Osteoblast (primary cell): ENCODE measurements at regions not wholly inside any gene's neighbourhood (a gene's known extent, or its start where the extent isn't known, plus 50 kb on each side); places are given as distances from the start of the nearest gene placed in this dataset.

Experiments used
- DNase-seq: peaks from one replicate; pipeline ENCODE4 v3.0.0; 2011; ENCODE audit warnings: low spot score, mixed read lengths; ENCODE audit not compliant: insufficient read length; ENCODE audit errors: missing footprints
- H2AFZ ChIP-seq: 2 replicates; pipeline ENCODE4 v1.6.0; 2011; ENCODE audit warnings: mild to moderate bottlenecking, low read length
- H3K27ac ChIP-seq: 2 replicates; pipeline ENCODE4 v1.5.1; 2011; ENCODE audit warnings: mild to moderate bottlenecking, low read depth, low read length, moderate library complexity
- H3K27me3 ChIP-seq: 2 replicates; pipeline ENCODE4 v1.6.0; 2012; ENCODE audit warnings: mild to moderate bottlenecking, control low read depth, inconsistent platforms, low read length, moderate library complexity; ENCODE audit not compliant: insufficient read depth
- H3K36me3 ChIP-seq: 2 replicates; pipeline ENCODE4 v1.5.1; 2011; ENCODE audit warnings: mild to moderate bottlenecking, low read length, control low read depth, moderate library complexity; ENCODE audit not compliant: insufficient read depth
- H3K4me1 ChIP-seq: 2 replicates; pipeline ENCODE4 v1.5.1; 2011; ENCODE audit warnings: mild to moderate bottlenecking, low read length, control low read depth, moderate library complexity; ENCODE audit not compliant: insufficient read depth
- H3K4me2 ChIP-seq: 2 replicates; pipeline ENCODE4 v1.6.0; 2011; ENCODE audit warnings: mild to moderate bottlenecking, low read length; ENCODE audit not compliant: insufficient read depth
- H3K4me3 ChIP-seq: fragments of 200-600 bp; sonication (generic); 3 replicates; pipeline ENCODE4 v1.5.1; 2012; ENCODE audit warnings: mild to moderate bottlenecking, low read length, inconsistent platforms; ENCODE audit not compliant: insufficient read depth
- H3K79me2 ChIP-seq: 2 replicates; pipeline ENCODE4 v1.6.0; 2012; ENCODE audit warnings: mild to moderate bottlenecking, low read length, control low read depth, inconsistent platforms; ENCODE audit not compliant: insufficient read depth
- H3K9me3 ChIP-seq: 2 replicates; pipeline ENCODE4 v1.5.1; 2011; ENCODE audit warnings: low read depth, low read length, control low read depth
- H4K20me1 ChIP-seq: 2 replicates; pipeline ENCODE4 v1.6.0; 2012; ENCODE audit warnings: mild to moderate bottlenecking, low read length, control low read depth; ENCODE audit not compliant: insufficient read depth
- CTCF ChIP-seq: IDR thresholded peaks from 2 replicates; pipeline ENCODE4 v1.5.1; 2011; ENCODE audit warnings: mild to moderate bottlenecking, low read depth, low read length, moderate library complexity; ENCODE audit errors: extremely low read depth

GRCh38 chr1:91592716-91593477 is 92.2 kb downstream of the CDC7 start:
- Histone ChIP-seq H2AFZ (no peak overlapping the region), H4K20me1 (no peaks in the 10 kb centered on the region), H3K4me1 (no peaks in the 10 kb centered on the region), H3K27me3 (no peaks in the 10 kb centered on the region), H3K4me2 (no peak overlapping the region), H3K27ac (no peak overlapping the region), H3K9me3 (no peaks in the 10 kb centered on the region), H3K4me3 (no peak overlapping the region), H3K36me3 (no peaks in the 10 kb centered on the region), H3K79me2 (no peaks in the 10 kb centered on the region)
- DNase-seq = no peak
- TF ChIP-seq CTCF = no peak

- Histone ChIP-seq H3K36me3 (no peaks in the 10 kb centered on the region), H3K27me3 (no peaks in the 10 kb centered on the region), H4K20me1 (no peaks in the 10 kb centered on the region), H3K27ac (no peak overlapping the region), H3K79me2 (no peaks in the 10 kb centered on the region), H2AFZ (no peak overlapping the region), H3K9me3 (no peaks in the 10 kb centered on the region), H3K4me1 (no peaks in the 10 kb centered on the region), H3K4me2 (no peak overlapping the region), H3K4me3 (no peak overlapping the region)
- no peak for DNase-seq
- TF ChIP-seq CTCF = no peak
These were observed 93.9 kb downstream of the CDC7 start for GRCh38 chr1:91594383-91595055.

GRCh38 chr1:91596474-91596873 is 95.8 kb downstream of the CDC7 start:
- H4K20me1 ChIP-seq = no peaks in the 10 kb centered on the region
- H3K4me2 ChIP-seq = no peak overlapping the region
- no peak overlapping the region for H3K27ac ChIP-seq
- no peaks in the 10 kb centered on the region for H3K27me3 ChIP-seq
- no peak for DNase-seq
- no peak overlapping the region for H3K4me3 ChIP-seq
- no peaks in the 10 kb centered on the region for H3K79me2 ChIP-seq
- no peaks in the 10 kb centered on the region for H3K4me1 ChIP-seq
- H3K36me3 ChIP-seq = no peaks in the 10 kb centered on the region
- no peak overlapping the region for H2AFZ ChIP-seq
- no peak for TF ChIP-seq CTCF
- H3K9me3 ChIP-seq = no peaks in the 10 kb centered on the region

- Histone ChIP-seq H2AFZ (no peak overlapping the region), H3K4me3 (no peak overlapping the region), H3K36me3 (no peaks in the 10 kb centered on the region), H3K79me2 (no peaks in the 10 kb centered on the region), H3K9me3 (no peaks in the 10 kb centered on the region), H3K4me1 (no peaks in the 10 kb centered on the region), H3K27me3 (no peaks in the 10 kb centered on the region), H3K4me2 (no peak overlapping the region), H4K20me1 (no peaks in the 10 kb centered on the region), H3K27ac (no peak overlapping the region)
- no peak for DNase-seq
- no peak for TF ChIP-seq CTCF
These were observed 96.6 kb downstream of the CDC7 start for GRCh38 chr1:91597215-91597614.
